Central memory CD8-positive, alpha-beta T cell (primary cell): ENCODE measurements at regions not wholly inside any gene's neighbourhood (a gene's known extent, or its start where the extent isn't known, plus 50 kb on each side); places are given as distances from the start of the nearest gene placed in this dataset.

ENCODE experiments used
- ATAC-seq: fragments of 150-1000 bp; cut with Tn5 transposase; replicated peaks from 2 replicates; pipeline ENCODE4 v1.10.0; 2022; ENCODE audit warnings: mild to moderate bottlenecking, moderate FRiP score, moderate number of reproducible peaks; ENCODE audit not compliant: poor library complexity, severe bottlenecking; ENCODE audit errors: extremely low read depth
- DNase-seq, 2 donors: peaks; one replicate each; pipeline ENCODE4 v3.0.0; 2021; ENCODE audit warnings: low spot score in 2 of 2
- H3K27ac Mint-ChIP-seq: one replicate; pipeline ENCODE4 v1.8.0; 2022; ENCODE audit warnings: low read depth, mild to moderate bottlenecking, moderate library complexity, mixed read lengths
- H3K27me3 Mint-ChIP-seq: one replicate; pipeline ENCODE4 v1.8.0; 2022; ENCODE audit warnings: mixed read lengths
- H3K36me3 Mint-ChIP-seq: one replicate; pipeline ENCODE4 v1.8.0; 2022; ENCODE audit warnings: mild to moderate bottlenecking, moderate library complexity, mixed read lengths; ENCODE audit not compliant: insufficient read depth
- H3K4me1 Mint-ChIP-seq: one replicate; pipeline ENCODE4 v1.8.0; 2022; ENCODE audit warnings: mixed read lengths
- H3K4me3 Mint-ChIP-seq: one replicate; pipeline ENCODE4 v1.8.0; 2022; ENCODE audit warnings: mild to moderate bottlenecking, moderate library complexity, mixed read lengths
- H3K9me3 Mint-ChIP-seq: one replicate; pipeline ENCODE4 v1.8.0; 2022; ENCODE audit warnings: mixed read lengths

DNA sequence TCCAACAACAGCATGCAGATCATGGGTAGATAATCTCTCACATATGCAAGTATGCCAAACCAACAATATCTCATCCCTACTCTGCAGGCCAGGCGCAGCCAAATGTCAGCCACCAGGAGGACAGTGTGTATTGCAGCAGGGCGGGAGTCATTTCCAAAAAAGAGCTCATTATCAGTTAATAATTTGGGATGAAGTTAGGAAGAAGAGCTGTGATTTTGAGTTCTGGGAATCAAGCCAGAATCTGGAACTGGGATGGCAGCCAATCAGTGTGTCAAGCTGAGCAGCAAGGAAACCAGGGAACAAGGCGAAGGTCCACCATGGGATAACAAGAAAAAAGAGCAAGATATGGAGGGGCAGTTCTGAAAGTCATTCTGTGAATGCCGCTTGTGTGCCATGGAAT lies 88.2 kb upstream of the CAMK2D start:
- Mint-ChIP-seq H3K9me3 (no peaks in the 10 kb centered on the region), H3K4me3 (no peak overlapping the region), H3K27me3 (peaks cover 37% of the 10 kb centered on the region), H3K4me1 (no peaks in the 10 kb centered on the region), H3K36me3 (no peaks in the 10 kb centered on the region), H3K27ac (no peak overlapping the region)
- no peak for ATAC-seq
- DNase-seq = no peak

- H3K9me3 Mint-ChIP-seq = no peaks in the 10 kb centered on the region
- H3K4me3 Mint-ChIP-seq = no peak overlapping the region
- no peaks in the 10 kb centered on the region for H3K4me1 Mint-ChIP-seq
- no peak overlapping the region for H3K27ac Mint-ChIP-seq
- peaks cover 45% of the 10 kb centered on the region for H3K27me3 Mint-ChIP-seq
- no peaks in the 10 kb centered on the region for H3K36me3 Mint-ChIP-seq
- ATAC-seq = no peak
- DNase-seq = no peak
Observed at GRCh38 chr4:113847710-113848109, 86.2 kb upstream of the CAMK2D start.

- no peak for DNase-seq
- H3K9me3 Mint-ChIP-seq = no peaks in the 10 kb centered on the region
- no peaks in the 10 kb centered on the region for H3K36me3 Mint-ChIP-seq
- no peak for ATAC-seq
- no peaks in the 10 kb centered on the region for H3K4me1 Mint-ChIP-seq
- H3K4me3 Mint-ChIP-seq = no peak overlapping the region
- H3K27ac Mint-ChIP-seq = no peak overlapping the region
- peaks cover 39% of the 10 kb centered on the region for H3K27me3 Mint-ChIP-seq
Observed at GRCh38 chr4:113846433-113846832, 84.9 kb upstream of the CAMK2D start.

DNA sequence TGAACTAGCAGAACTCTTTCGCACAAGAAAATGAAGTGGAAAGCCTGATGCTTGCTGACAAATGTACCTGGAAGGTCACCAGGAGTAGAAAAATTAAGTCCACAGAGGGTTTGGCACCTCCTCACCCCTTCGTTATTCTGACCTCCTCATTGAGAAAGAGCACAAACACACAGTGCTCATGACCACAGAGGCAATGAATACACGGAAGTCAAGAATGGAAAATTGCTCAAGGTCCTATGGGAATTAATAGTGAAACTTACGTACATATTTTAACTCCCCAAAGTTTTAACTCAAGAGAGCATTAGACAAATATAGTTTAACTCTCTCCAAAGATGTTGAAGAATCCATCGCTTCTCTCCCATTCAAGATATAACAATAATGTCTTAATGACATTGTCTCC lies 83.6 kb upstream of the CAMK2D start:
- no peak for ATAC-seq

GRCh38 chr4:113844369-113844768 lies 82.8 kb upstream of the CAMK2D start:
- Mint-ChIP-seq H3K27ac (no peak overlapping the region), H3K4me1 (no peaks in the 10 kb centered on the region), H3K9me3 (no peaks in the 10 kb centered on the region), H3K36me3 (no peaks in the 10 kb centered on the region), H3K4me3 (no peak overlapping the region), H3K27me3 (peaks cover 24% of the 10 kb centered on the region)
- DNase-seq (no peak), ATAC-seq (no peak)

More for the DNA sequence above, 83.6 kb upstream of the CAMK2D start:
- Mint-ChIP-seq H3K9me3 (no peaks in the 10 kb centered on the region), H3K4me3 (no peak overlapping the region), H3K36me3 (no peaks in the 10 kb centered on the region), H3K27ac (no peak overlapping the region), H3K4me1 (no peaks in the 10 kb centered on the region), H3K27me3 (peaks cover 32% of the 10 kb centered on the region)
- DNase-seq = no peak

- H3K4me3 Mint-ChIP-seq = no peak overlapping the region
- no peak for ATAC-seq
Observed at GRCh38 chr4:113840861-113841260, 79.3 kb upstream of the CAMK2D start.

DNA sequence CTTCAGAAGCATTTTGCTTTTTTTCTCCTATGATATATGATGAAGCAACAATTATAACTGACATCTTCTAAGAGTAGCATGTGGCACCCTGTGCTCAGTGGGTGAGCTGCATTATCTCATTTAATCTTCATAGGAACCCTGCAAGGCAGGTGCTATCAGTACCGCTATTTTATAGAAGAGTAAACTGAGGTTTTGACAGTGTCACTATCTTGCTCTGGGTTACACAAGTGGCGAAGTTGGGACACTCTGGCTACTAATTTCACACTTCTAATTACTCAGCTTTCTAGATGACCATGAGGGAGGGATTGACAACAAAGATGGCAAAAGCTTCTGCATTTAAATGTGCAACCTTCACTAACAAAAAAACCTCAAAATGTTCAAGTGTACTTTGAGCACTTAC lies 76.9 kb upstream of the CAMK2D start:
- no peak for ATAC-seq
- no peak overlapping the region for H3K27ac Mint-ChIP-seq
- H3K36me3 Mint-ChIP-seq = no peaks in the 10 kb centered on the region
- no peak overlapping the region for H3K4me3 Mint-ChIP-seq
- peaks cover 10% of the 10 kb centered on the region for H3K27me3 Mint-ChIP-seq
- H3K9me3 Mint-ChIP-seq = no peaks in the 10 kb centered on the region
- DNase-seq = no peak
- H3K4me1 Mint-ChIP-seq = no peaks in the 10 kb centered on the region

More at GRCh38 chr4:113840861-113841260, 79.3 kb upstream of the CAMK2D start:
- no peaks in the 10 kb centered on the region for H3K9me3 Mint-ChIP-seq
- H3K4me1 Mint-ChIP-seq = no peaks in the 10 kb centered on the region
- no peak overlapping the region for H3K27ac Mint-ChIP-seq
- H3K27me3 Mint-ChIP-seq = peaks cover 9% of the 10 kb centered on the region
- DNase-seq = no peak
- no peaks in the 10 kb centered on the region for H3K36me3 Mint-ChIP-seq

GRCh38 chr4:113837397-113837796 lies 75.9 kb upstream of the CAMK2D start:
- DNase-seq = no peak
- H3K27me3 Mint-ChIP-seq = peaks cover 10% of the 10 kb centered on the region
- no peak overlapping the region for H3K27ac Mint-ChIP-seq
- no peaks in the 10 kb centered on the region for H3K9me3 Mint-ChIP-seq
- ATAC-seq = no peak
- no peaks in the 10 kb centered on the region for H3K4me1 Mint-ChIP-seq
- no peak overlapping the region for H3K4me3 Mint-ChIP-seq
- no peaks in the 10 kb centered on the region for H3K36me3 Mint-ChIP-seq

DNA sequence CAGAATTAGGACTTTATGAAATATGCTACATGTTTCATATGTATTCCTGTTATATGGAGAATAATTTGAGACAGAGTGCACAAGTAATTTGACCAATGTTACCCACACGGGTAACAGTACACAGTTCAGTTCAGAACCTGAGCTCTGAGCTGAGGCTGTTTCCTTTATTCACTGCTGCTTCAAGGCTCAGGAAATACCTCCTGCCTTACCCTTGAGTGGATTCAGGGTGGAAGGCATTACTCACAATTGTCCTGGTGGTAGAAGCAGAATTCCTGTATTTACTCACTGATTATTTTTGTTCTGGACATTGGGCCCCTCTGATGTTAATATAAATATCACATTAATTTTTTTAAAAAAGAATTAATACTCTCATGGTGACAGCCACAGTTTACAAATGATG lies 73.5 kb upstream of the CAMK2D start:
- ATAC-seq = no peak
- Mint-ChIP-seq H3K4me1 (no peaks in the 10 kb centered on the region), H3K36me3 (no peaks in the 10 kb centered on the region), H3K4me3 (no peak overlapping the region), H3K27ac (no peak overlapping the region), H3K9me3 (no peaks in the 10 kb centered on the region), H3K27me3 (peaks cover 11% of the 10 kb centered on the region)
- DNase-seq = no peak

DNA sequence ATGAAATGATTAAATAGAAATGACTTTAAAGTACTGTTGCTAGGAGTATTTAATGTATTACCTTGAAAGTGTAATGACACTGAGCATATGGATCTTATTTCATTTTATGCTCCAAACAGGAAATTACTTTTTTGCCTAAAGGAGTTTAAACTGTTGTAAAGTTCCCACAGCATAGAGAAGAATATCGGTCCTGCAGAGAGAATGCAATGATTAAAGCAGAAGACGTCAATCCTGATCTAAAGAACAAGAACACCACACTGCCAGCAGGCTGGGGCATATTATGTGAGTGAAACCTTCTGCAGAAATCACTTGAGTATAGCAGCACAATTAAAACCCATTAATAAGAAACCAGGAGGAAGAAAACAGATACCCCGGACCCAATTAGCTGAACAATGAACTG lies 72.8 kb upstream of the CAMK2D start:
- Mint-ChIP-seq H3K4me1 (no peaks in the 10 kb centered on the region), H3K4me3 (no peak overlapping the region)

GRCh38 chr4:113832803-113833202 lies 71.3 kb upstream of the CAMK2D start:
- ATAC-seq (no peak), DNase-seq (no peak)
- H3K27me3 Mint-ChIP-seq = peaks cover 26% of the 10 kb centered on the region
- H3K9me3 Mint-ChIP-seq = no peaks in the 10 kb centered on the region
- no peak overlapping the region for H3K4me3 Mint-ChIP-seq
- H3K4me1 Mint-ChIP-seq = no peaks in the 10 kb centered on the region
- no peaks in the 10 kb centered on the region for H3K36me3 Mint-ChIP-seq
- H3K27ac Mint-ChIP-seq = no peak overlapping the region

More for the DNA sequence above, 72.8 kb upstream of the CAMK2D start:
- ATAC-seq = no peak
- DNase-seq = no peak
- Mint-ChIP-seq H3K36me3 (no peaks in the 10 kb centered on the region), H3K9me3 (no peaks in the 10 kb centered on the region), H3K27me3 (peaks cover 18% of the 10 kb centered on the region), H3K27ac (no peak overlapping the region)

DNA sequence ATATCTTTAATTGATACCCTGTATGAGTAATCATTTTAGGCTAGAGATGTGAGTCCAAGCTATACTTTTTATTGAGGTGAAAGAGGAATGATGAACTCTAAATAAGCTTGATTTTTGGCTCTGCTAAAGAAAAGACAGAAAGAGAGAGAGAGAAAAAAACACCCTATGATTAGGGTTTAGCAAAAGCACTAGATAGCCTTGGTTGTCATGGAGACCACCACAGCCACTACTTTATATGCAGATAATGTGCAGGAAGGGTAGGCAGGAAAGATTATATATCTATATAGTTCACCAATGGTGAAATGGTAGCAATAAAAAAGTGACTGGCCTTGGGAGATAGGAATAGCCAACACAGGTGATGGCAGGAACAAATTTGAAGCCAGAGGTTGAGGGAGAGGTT lies 69.9 kb upstream of the CAMK2D start:
- DNase-seq (no peak), ATAC-seq (no peak)
- Mint-ChIP-seq H3K4me3 (no peak overlapping the region), H3K9me3 (no peaks in the 10 kb centered on the region), H3K27ac (no peak overlapping the region), H3K27me3 (peaks cover 35% of the 10 kb centered on the region), H3K36me3 (no peaks in the 10 kb centered on the region), H3K4me1 (no peaks in the 10 kb centered on the region)

DNA sequence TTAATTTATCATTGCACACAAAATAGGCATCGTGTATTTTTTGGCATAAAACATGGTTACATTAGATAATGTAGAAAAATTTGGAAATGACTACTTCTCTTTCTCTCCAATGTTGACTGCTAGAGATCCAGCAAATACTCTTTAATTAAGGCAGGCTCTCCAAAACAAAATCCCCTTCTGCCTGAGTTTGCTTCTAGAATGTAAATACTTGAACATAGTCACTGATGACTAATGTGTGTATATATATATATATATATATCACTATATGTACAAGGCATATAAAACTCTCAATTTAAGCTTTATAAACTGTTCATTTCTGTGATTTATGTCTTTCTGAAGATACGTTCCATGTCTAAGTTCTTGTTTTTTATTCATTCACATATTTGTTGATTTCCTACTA lies 67.2 kb upstream of the CAMK2D start:
- DNase-seq = no peak
- Mint-ChIP-seq H3K4me1 (peaks cover 4% of the 10 kb centered on the region), H3K36me3 (no peaks in the 10 kb centered on the region), H3K27ac (no peak overlapping the region), H3K9me3 (no peaks in the 10 kb centered on the region), H3K27me3 (peaks cover 26% of the 10 kb centered on the region), H3K4me3 (no peak overlapping the region)
- ATAC-seq = no peak

GRCh38 chr4:113827285-113827684 lies 65.7 kb upstream of the CAMK2D start:
- Mint-ChIP-seq H3K4me3 (no peak overlapping the region), H3K4me1 (peaks cover 4% of the 10 kb centered on the region), H3K36me3 (no peaks in the 10 kb centered on the region), H3K27ac (no peak overlapping the region), H3K9me3 (no peaks in the 10 kb centered on the region), H3K27me3 (peaks cover 26% of the 10 kb centered on the region)
- no peak for ATAC-seq
- DNase-seq = no peak
